Neural progenitor cell (in vitro differentiated cells): ENCODE measurements at regions not wholly inside any gene's neighbourhood (a gene's known extent, or its start where the extent isn't known, plus 50 kb on each side); places are given as distances from the start of the nearest gene placed in this dataset.

Source experiments
- DNase-seq: peaks from one replicate; pipeline ENCODE4 v3.0.0-alpha.2; 2016; ENCODE audit warnings: low spot score
- H2AFZ ChIP-seq: fragments of 200-600 bp; sonication (generic); replicated peaks from 2 replicates; pipeline ENCODE4 v1.6.1; 2016; ENCODE audit warnings: antibody characterized with exemption
- H3F3A ChIP-seq: fragments of 200-600 bp; sonication (generic); 2 replicates; pipeline ENCODE4 v1.6.1; 2016; ENCODE audit warnings: antibody characterized with exemption, low read depth
- H3K27ac ChIP-seq: fragments of 200-600 bp; sonication (generic); 2 replicates; pipeline ENCODE4 v1.5.1; 2016; ENCODE audit warnings: mild to moderate bottlenecking
- H3K27me3 ChIP-seq: fragments of 200-600 bp; sonication (generic); 2 replicates; pipeline ENCODE4 v1.6.1; 2016; ENCODE audit warnings: mild to moderate bottlenecking, moderate library complexity
- H3K36me3 ChIP-seq: fragments of 200-600 bp; sonication (generic); 2 replicates; pipeline ENCODE4 v1.5.1; 2016
- H3K4me1 ChIP-seq: fragments of 200-600 bp; sonication (generic); 2 replicates; pipeline ENCODE4 v1.6.1; 2016; ENCODE audit warnings: mixed run types
- H3K4me2 ChIP-seq: fragments of 200-600 bp; sonication (generic); 2 replicates; pipeline ENCODE4 v1.6.1; 2016
- H3K4me3 ChIP-seq: fragments of 200-600 bp; sonication (generic); 2 replicates; pipeline ENCODE4 v1.5.1; 2016
- H3K79me2 ChIP-seq: fragments of 200-600 bp; sonication (generic); 2 replicates; pipeline ENCODE4 v1.6.1; 2016; ENCODE audit warnings: low read depth
- H3K9ac ChIP-seq: fragments of 200-600 bp; sonication (generic); 2 replicates; pipeline ENCODE4 v1.6.1; 2016
- H3K9me3 ChIP-seq: fragments of 200-600 bp; sonication (generic); 2 replicates; pipeline ENCODE4 v1.5.1; 2016; ENCODE audit warnings: low read depth
- H4K20me1 ChIP-seq: fragments of 200-600 bp; sonication (generic); 2 replicates; pipeline ENCODE4 v1.6.1; 2016; ENCODE audit warnings: low read depth
- H3K27ac Mint-ChIP-seq: 3 replicates; pipeline ENCODE4 v1.8.0; 2021; ENCODE audit warnings: mixed read lengths
- H3K27me3 Mint-ChIP-seq: 2 replicates; pipeline ENCODE4 v1.8.0; 2022; ENCODE audit warnings: low read depth, mild to moderate bottlenecking, inconsistent platforms, moderate library complexity, mixed read lengths; ENCODE audit not compliant: insufficient read depth
- H3K36me3 Mint-ChIP-seq: 3 replicates; pipeline ENCODE4 v1.8.0; 2021; ENCODE audit warnings: mixed read lengths
- H3K4me1 Mint-ChIP-seq: 3 replicates; pipeline ENCODE4 v1.8.0; 2021; ENCODE audit warnings: mixed read lengths
- H3K4me3 Mint-ChIP-seq: 3 replicates; pipeline ENCODE4 v1.8.0; 2021; ENCODE audit warnings: mild to moderate bottlenecking, moderate library complexity, mixed read lengths
- H3K9me3 Mint-ChIP-seq: 3 replicates; pipeline ENCODE4 v1.8.0; 2020; ENCODE audit warnings: mixed read lengths
- EZH2 ChIP-seq: fragments of 200-600 bp; sonication (generic); IDR thresholded peaks from 2 replicates; pipeline ENCODE4 v1.6.1; 2017; ENCODE audit warnings: antibody characterized with exemption, mild to moderate bottlenecking, moderate library complexity
- EZH2phosphoT487 ChIP-seq: fragments of 200-600 bp; sonication (generic); IDR thresholded peaks from 2 replicates; pipeline ENCODE4 v1.6.1; 2017; ENCODE audit warnings: antibody characterized with exemption
- TF ChIP-seq, protein P1 (sequence below): fragments of 200-600 bp; sonication (generic); IDR thresholded peaks from 2 replicates; pipeline ENCODE4 v1.5.1; 2017; ENCODE audit warnings: antibody characterized with exemption, mild to moderate bottlenecking

DNA sequence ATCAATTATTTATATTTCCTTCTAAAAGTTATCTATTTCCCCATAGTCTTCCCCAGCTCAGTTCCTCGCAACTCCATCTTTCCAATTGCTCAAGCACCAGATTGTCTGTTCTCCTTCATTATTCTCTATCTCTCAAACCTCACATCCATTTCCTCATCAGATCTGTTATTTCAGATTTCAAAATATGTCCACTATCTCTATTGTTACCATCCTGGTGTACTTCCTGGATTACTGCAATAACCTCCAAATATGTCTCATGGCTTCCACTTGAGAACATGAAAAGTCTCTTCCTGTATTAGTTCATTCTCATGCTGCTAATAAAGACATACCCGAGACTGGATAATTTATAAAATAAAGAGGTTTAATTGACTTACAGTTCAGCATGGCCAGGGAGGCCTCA is 641.7 kb upstream of the ZEB2 start:
- H3K4me3 Mint-ChIP-seq: no peak overlapping the region
- H3K4me1 ChIP-seq: no peaks in the 10 kb centered on the region
- no peaks in the 10 kb centered on the region for H3K9me3 Mint-ChIP-seq
- no peaks in the 10 kb centered on the region for H3K79me2 ChIP-seq
- no peak overlapping the region for H3K4me3 ChIP-seq
- no peak overlapping the region for H3K4me2 ChIP-seq
- H3K27ac Mint-ChIP-seq: no peak overlapping the region
- peaks cover 7% of the 10 kb centered on the region for H3K4me1 Mint-ChIP-seq
- H3K27me3 ChIP-seq: no peaks in the 10 kb centered on the region
- TF ChIP-seq EZH2 (no peak), EZH2phosphoT487 (no peak)
- TF ChIP-seq, protein P1, sequence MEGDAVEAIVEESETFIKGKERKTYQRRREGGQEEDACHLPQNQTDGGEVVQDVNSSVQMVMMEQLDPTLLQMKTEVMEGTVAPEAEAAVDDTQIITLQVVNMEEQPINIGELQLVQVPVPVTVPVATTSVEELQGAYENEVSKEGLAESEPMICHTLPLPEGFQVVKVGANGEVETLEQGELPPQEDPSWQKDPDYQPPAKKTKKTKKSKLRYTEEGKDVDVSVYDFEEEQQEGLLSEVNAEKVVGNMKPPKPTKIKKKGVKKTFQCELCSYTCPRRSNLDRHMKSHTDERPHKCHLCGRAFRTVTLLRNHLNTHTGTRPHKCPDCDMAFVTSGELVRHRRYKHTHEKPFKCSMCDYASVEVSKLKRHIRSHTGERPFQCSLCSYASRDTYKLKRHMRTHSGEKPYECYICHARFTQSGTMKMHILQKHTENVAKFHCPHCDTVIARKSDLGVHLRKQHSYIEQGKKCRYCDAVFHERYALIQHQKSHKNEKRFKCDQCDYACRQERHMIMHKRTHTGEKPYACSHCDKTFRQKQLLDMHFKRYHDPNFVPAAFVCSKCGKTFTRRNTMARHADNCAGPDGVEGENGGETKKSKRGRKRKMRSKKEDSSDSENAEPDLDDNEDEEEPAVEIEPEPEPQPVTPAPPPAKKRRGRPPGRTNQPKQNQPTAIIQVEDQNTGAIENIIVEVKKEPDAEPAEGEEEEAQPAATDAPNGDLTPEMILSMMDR: no peak
- H3F3A ChIP-seq: no peaks in the 10 kb centered on the region
- no peaks in the 10 kb centered on the region for H3K9me3 ChIP-seq
- H3K27me3 Mint-ChIP-seq: peaks cover 4% of the 10 kb centered on the region
- no peaks in the 10 kb centered on the region for H3K36me3 ChIP-seq
- no peaks in the 10 kb centered on the region for H4K20me1 ChIP-seq
- no peak overlapping the region for H3K9ac ChIP-seq
- H3K27ac ChIP-seq: no peak overlapping the region
- DNase-seq: no peak
- H2AFZ ChIP-seq: no peak overlapping the region
- no peaks in the 10 kb centered on the region for H3K36me3 Mint-ChIP-seq

GRCh38 chr2:145160855-145161254 is 640.9 kb upstream of the ZEB2 start:
- no peaks in the 10 kb centered on the region for H3K36me3 Mint-ChIP-seq
- no peak overlapping the region for H3K27ac Mint-ChIP-seq
- Histone ChIP-seq H3K27ac (no peak overlapping the region), H3K4me1 (no peaks in the 10 kb centered on the region), H3K27me3 (no peaks in the 10 kb centered on the region), H3K36me3 (no peaks in the 10 kb centered on the region), H3K4me2 (no peak overlapping the region), H3K9me3 (no peaks in the 10 kb centered on the region), H2AFZ (no peak overlapping the region), H3K4me3 (no peak overlapping the region), H3K79me2 (no peaks in the 10 kb centered on the region), H4K20me1 (no peaks in the 10 kb centered on the region), H3F3A (no peaks in the 10 kb centered on the region), H3K9ac (no peak overlapping the region)
- H3K4me1 Mint-ChIP-seq: peaks cover 7% of the 10 kb centered on the region
- H3K4me3 Mint-ChIP-seq: no peak overlapping the region
- H3K27me3 Mint-ChIP-seq: peaks cover 4% of the 10 kb centered on the region
- no peak for TF ChIP-seq EZH2
- TF ChIP-seq EZH2phosphoT487: no peak
- H3K9me3 Mint-ChIP-seq: no peaks in the 10 kb centered on the region
- DNase-seq: no peak

DNA sequence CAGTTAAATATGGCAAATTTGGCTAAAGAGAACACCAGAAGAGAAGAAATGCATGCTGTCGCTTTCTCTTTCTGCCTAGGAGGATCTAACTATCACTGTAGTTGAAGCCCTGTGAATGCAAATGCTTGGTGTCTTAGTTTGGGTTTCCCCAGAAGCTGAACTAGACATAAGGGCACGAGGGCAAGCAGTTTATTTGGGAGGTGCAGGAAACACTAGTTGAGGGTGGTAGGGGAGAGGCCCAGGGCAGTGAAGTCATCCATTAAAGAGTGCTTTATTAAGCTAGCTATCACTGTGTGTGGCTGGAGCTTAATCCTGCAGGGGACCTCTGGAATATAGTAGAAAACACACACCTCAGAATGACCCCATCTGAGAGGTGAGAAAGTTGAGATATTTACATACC is 639.8 kb upstream of the ZEB2 start:
- no peaks in the 10 kb centered on the region for H3K27me3 ChIP-seq
- no peak overlapping the region for H3K4me2 ChIP-seq
- H3F3A ChIP-seq: no peaks in the 10 kb centered on the region
- Mint-ChIP-seq H3K9me3 (no peaks in the 10 kb centered on the region), H3K27ac (no peak overlapping the region), H3K36me3 (no peaks in the 10 kb centered on the region), H3K27me3 (peaks cover 5% of the 10 kb centered on the region), H3K4me1 (peaks cover 7% of the 10 kb centered on the region), H3K4me3 (no peak overlapping the region)
- H3K9me3 ChIP-seq: no peaks in the 10 kb centered on the region
- no peaks in the 10 kb centered on the region for H3K4me1 ChIP-seq
- H3K79me2 ChIP-seq: no peaks in the 10 kb centered on the region
- H3K4me3 ChIP-seq: no peak overlapping the region
- H4K20me1 ChIP-seq: no peaks in the 10 kb centered on the region
- H3K36me3 ChIP-seq: no peaks in the 10 kb centered on the region
- TF ChIP-seq EZH2phosphoT487 (no peak), EZH2 (no peak)
- TF ChIP-seq, protein P1: no peak
- DNase-seq: no peak
- no peak overlapping the region for H3K9ac ChIP-seq
- no peak overlapping the region for H3K27ac ChIP-seq
- H2AFZ ChIP-seq: no peak overlapping the region

GRCh38 chr2:145157741-145158591 is 638.0 kb upstream of the ZEB2 start:
- no peak overlapping the region for H3K4me2 ChIP-seq
- Mint-ChIP-seq H3K27ac (no peak overlapping the region), H3K4me1 (peaks cover 7% of the 10 kb centered on the region), H3K9me3 (peaks cover 2% of the 10 kb centered on the region), H3K4me3 (no peak overlapping the region), H3K36me3 (no peaks in the 10 kb centered on the region), H3K27me3 (peaks cover 6% of the 10 kb centered on the region)
- no peaks in the 10 kb centered on the region for H3K27me3 ChIP-seq
- TF ChIP-seq EZH2: no peak
- H3K27ac ChIP-seq: no peak overlapping the region
- no peaks in the 10 kb centered on the region for H3K36me3 ChIP-seq
- no peak for DNase-seq
- no peak overlapping the region for H2AFZ ChIP-seq
- no peaks in the 10 kb centered on the region for H3F3A ChIP-seq
- no peak overlapping the region for H3K9ac ChIP-seq
- H4K20me1 ChIP-seq: no peaks in the 10 kb centered on the region
- no peak overlapping the region for H3K4me3 ChIP-seq
- no peaks in the 10 kb centered on the region for H3K9me3 ChIP-seq
- H3K4me1 ChIP-seq: no peaks in the 10 kb centered on the region
- H3K79me2 ChIP-seq: no peaks in the 10 kb centered on the region
